ENCODE measurements at regions not wholly inside any gene's neighbourhood (a gene's known extent, or its start where the extent isn't known, plus 50 kb on each side); places are given as distances from the start of the nearest gene placed in this dataset.

- TF ChIP-seq, protein P1, sequence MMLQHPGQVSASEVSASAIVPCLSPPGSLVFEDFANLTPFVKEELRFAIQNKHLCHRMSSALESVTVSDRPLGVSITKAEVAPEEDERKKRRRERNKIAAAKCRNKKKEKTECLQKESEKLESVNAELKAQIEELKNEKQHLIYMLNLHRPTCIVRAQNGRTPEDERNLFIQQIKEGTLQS (IDR thresholded peaks at IDR 0.05; ENCODE audit: insufficient read depth, low read depth, low read length) = no peak
- no peak for TF ChIP-seq SUZ12 (IDR thresholded peaks at IDR 0.05; ENCODE audit: low read length)
- no peak for TF ChIP-seq SP1 (IDR thresholded peaks at IDR 0.05; ENCODE audit: low read depth, low read length)
- no peak for TF ChIP-seq RAD21 (IDR thresholded peaks at IDR 0.05 in 1 of 2, conservative IDR thresholded peaks at IDR 0.05 in 1 of 2; ENCODE audit: low read depth in 2 of 2, low read length in 2 of 2)
- no peak for TF ChIP-seq CBX5 (IDR thresholded peaks at IDR 0.05; ENCODE audit: low read depth, low read length)
- TF ChIP-seq, protein P2, sequence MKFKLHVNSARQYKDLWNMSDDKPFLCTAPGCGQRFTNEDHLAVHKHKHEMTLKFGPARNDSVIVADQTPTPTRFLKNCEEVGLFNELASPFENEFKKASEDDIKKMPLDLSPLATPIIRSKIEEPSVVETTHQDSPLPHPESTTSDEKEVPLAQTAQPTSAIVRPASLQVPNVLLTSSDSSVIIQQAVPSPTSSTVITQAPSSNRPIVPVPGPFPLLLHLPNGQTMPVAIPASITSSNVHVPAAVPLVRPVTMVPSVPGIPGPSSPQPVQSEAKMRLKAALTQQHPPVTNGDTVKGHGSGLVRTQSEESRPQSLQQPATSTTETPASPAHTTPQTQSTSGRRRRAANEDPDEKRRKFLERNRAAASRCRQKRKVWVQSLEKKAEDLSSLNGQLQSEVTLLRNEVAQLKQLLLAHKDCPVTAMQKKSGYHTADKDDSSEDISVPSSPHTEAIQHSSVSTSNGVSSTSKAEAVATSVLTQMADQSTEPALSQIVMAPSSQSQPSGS (IDR thresholded peaks at IDR 0.05; ENCODE audit: low read length) = no peak
- no peak for TF ChIP-seq ASH2L (IDR thresholded peaks at IDR 0.05; ENCODE audit: low read length)
- no peak for TF ChIP-seq BCL11A (IDR thresholded peaks at IDR 0.05; ENCODE audit: low read depth in 2 of 2, low read length in 2 of 2)
- TF ChIP-seq, protein P3, sequence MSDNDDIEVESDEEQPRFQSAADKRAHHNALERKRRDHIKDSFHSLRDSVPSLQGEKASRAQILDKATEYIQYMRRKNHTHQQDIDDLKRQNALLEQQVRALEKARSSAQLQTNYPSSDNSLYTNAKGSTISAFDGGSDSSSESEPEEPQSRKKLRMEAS (IDR thresholded peaks at IDR 0.05) = no peak
Measured at GRCh38 chr1:100613817-100614559, 76.0 kb downstream of the GPR88 start (continued).

Data from H1 (cell line).